ENCODE measurements at regions not wholly inside any gene's neighbourhood (a gene's known extent, or its start where the extent isn't known, plus 50 kb on each side); places are given as distances from the start of the nearest gene placed in this dataset.

DNA sequence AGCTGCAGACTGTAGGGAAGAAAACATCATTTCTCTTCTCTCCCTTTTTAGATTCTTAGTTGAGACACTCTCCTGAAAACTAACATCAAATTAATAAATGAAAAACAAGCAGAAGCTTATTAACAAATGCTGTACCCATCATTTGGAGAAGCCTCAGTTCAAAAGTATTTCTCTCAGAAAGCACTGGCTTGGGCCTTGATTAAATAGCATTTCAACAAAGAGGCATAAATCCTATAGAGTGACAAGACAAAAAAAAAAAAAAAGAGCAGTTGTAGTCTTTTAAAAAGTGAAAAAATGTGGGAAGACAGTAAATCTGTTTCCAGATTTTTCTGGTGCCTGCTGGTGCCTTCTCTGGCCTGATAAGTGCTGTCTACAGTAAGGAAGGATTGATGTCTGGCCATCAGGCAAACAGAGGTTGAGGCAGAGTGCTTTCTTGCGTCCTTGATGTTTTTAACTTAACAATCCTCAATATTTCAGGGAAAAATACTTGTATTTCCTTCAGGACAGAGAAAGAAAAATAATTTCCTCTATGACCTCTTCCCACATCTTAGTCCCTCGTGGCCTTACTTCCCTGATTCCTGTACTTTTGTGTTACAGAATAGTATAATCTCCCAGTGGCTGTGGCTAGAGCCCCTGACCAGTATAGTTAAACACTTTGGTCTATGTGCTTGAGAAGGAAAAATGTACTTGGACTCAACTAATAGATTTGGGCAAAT, 300.5 kb downstream of the HGF start:
- H3K9me3 ChIP-seq (ENCODE audit: low read length), result no peaks in the 10 kb centered on the region
- no peak overlapping the region for H2AFZ ChIP-seq (ENCODE audit: low read length)
- DNase-seq, result no peak
- H3F3A ChIP-seq (ENCODE audit: low read length, unreplicated experiment), result no peaks in the 10 kb centered on the region
- H3K27ac ChIP-seq (ENCODE audit: low read length), result no peak overlapping the region
- ChIA-PET CTCF (interaction anchor here (0.6 to 1.6 kb wide), 12 partner anchors 13 to 1045 kb away, joined by 3 to 6 read pairs (median 4); partner anchors contain the start of gene SEMA3C), POLR2A (ENCODE audit: unreplicated experiment) (interaction anchor here (0.6 kb wide), 1 partner anchor 909 kb away, joined by 3 read pairs; no protein-coding TSS in a partner anchor)
- no peak for ATAC-seq
- no peak overlapping the region for H3K9ac ChIP-seq (ENCODE audit: low read length)
- no TSS peak for BruUV-seq (replicated peaks)
- intact Hi-C loops (cut with micrococcal nuclease), result no loop called here
- H4K20me1 ChIP-seq (ENCODE audit: low read length), result no peaks in the 10 kb centered on the region
- H3K36me3 ChIP-seq (ENCODE audit: low read depth, low read length), result no peaks in the 10 kb centered on the region
- no peak overlapping the region; the same call in 1 of the 2 replicates for H3K4me2 ChIP-seq (ENCODE audit: low read length)
- H3K4me3 ChIP-seq (ENCODE audit: low read length), result no peak overlapping the region
- no peaks in the 10 kb centered on the region for H3K4me1 ChIP-seq (ENCODE audit: insufficient read depth, low read length)
- TF ChIP-seq EZH2 (IDR thresholded peaks at IDR 0.05; ENCODE audit: low read length, unreplicated experiment), result no peak
- TF ChIP-seq, protein P1, sequence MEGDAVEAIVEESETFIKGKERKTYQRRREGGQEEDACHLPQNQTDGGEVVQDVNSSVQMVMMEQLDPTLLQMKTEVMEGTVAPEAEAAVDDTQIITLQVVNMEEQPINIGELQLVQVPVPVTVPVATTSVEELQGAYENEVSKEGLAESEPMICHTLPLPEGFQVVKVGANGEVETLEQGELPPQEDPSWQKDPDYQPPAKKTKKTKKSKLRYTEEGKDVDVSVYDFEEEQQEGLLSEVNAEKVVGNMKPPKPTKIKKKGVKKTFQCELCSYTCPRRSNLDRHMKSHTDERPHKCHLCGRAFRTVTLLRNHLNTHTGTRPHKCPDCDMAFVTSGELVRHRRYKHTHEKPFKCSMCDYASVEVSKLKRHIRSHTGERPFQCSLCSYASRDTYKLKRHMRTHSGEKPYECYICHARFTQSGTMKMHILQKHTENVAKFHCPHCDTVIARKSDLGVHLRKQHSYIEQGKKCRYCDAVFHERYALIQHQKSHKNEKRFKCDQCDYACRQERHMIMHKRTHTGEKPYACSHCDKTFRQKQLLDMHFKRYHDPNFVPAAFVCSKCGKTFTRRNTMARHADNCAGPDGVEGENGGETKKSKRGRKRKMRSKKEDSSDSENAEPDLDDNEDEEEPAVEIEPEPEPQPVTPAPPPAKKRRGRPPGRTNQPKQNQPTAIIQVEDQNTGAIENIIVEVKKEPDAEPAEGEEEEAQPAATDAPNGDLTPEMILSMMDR (conservative IDR thresholded peaks at IDR 0.05; ENCODE audit: low read depth, low read length), result no peak
- TF ChIP-seq EZH2phosphoT487 (IDR thresholded peaks at IDR 0.05; ENCODE audit: borderline replicate concordance, low read length), result no peak
- H3K27me3 ChIP-seq (ENCODE audit: low read length), result no peaks in the 10 kb centered on the region
- no peaks in the 10 kb centered on the region for H3K79me2 ChIP-seq (ENCODE audit: low read length)
- H3K9me2 ChIP-seq (replicated peaks; ENCODE audit: low read length), result no peaks in the 10 kb centered on the region

DNA sequence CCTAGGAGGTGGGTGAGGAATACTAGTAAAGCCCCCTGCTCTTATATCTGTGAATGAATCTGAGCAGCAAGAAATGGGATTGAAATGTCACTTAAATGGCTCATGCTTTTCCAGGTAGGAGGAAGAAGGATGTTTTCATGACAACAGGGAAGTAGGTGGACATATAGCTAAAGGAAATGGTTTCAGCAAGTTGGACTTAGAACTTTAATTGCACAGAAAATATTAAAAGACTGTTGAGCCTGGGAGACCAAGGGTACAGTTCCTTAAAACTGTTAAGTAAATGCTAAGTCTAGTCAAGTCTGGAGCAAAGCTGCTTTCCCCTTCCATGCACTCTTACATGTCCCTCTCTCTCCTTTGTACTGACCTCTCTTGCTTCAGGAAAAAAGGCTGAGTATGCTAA, 301.3 kb downstream of the HGF start:
- ATAC-seq, result no peak
- H3K79me2 ChIP-seq (ENCODE audit: low read length), result no peaks in the 10 kb centered on the region
- CTCF ChIA-PET, result no interaction called here
- H3K36me3 ChIP-seq (ENCODE audit: low read depth, low read length), result no peaks in the 10 kb centered on the region
- no peaks in the 10 kb centered on the region for H3F3A ChIP-seq (ENCODE audit: low read length, unreplicated experiment)
- no TSS peak for BruUV-seq (replicated peaks)
- H3K4me3 ChIP-seq (ENCODE audit: low read length), result no peak overlapping the region
- no peak for DNase-seq
- no peak overlapping the region for H3K4me2 ChIP-seq (ENCODE audit: low read length)
- H2AFZ ChIP-seq (ENCODE audit: low read length), result no peak overlapping the region
- H3K27me3 ChIP-seq (ENCODE audit: low read length), result no peaks in the 10 kb centered on the region
- H3K9ac ChIP-seq (ENCODE audit: low read length), result no peak overlapping the region
- POLR2A ChIA-PET (ENCODE audit: unreplicated experiment), result no interaction called here
- TF ChIP-seq, protein P1 (conservative IDR thresholded peaks at IDR 0.05; ENCODE audit: low read depth, low read length), result no peak
- TF ChIP-seq EZH2phosphoT487 (IDR thresholded peaks at IDR 0.05; ENCODE audit: borderline replicate concordance, low read length), result no peak
- TF ChIP-seq EZH2 (IDR thresholded peaks at IDR 0.05; ENCODE audit: low read length, unreplicated experiment), result no peak
- H3K27ac ChIP-seq (ENCODE audit: low read length), result no peak overlapping the region
- no peaks in the 10 kb centered on the region for H3K9me2 ChIP-seq (replicated peaks; ENCODE audit: low read length)
- no peaks in the 10 kb centered on the region for H3K9me3 ChIP-seq (ENCODE audit: low read length)
- H4K20me1 ChIP-seq (ENCODE audit: low read length), result no peaks in the 10 kb centered on the region
- no peaks in the 10 kb centered on the region for H3K4me1 ChIP-seq (ENCODE audit: insufficient read depth, low read length)
- intact Hi-C loops (cut with micrococcal nuclease), result no loop called here

DNA sequence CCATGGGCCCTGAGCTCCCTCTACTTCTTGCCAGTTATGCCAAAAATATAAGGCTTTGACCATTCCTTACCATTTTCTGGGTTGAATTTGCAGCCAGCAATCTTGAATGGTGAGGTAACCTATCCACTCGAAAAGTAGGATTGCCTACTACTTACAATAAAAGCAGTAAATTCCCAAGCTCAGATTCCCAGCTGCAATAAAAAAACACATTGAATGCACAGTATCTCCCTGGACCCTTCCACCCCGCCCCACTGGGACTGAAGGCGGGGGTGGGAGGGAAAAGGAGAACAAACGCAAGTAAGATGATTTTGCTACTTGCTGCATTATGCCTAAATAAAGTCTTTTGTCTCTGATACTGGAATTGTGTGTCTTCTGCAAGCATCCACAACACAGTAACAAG, 301.9 kb downstream of the HGF start:
- no peak overlapping the region for H2AFZ ChIP-seq (ENCODE audit: low read length)
- no peaks in the 10 kb centered on the region for H3K79me2 ChIP-seq (ENCODE audit: low read length)
- no peak for DNase-seq
- H3K36me3 ChIP-seq (ENCODE audit: low read depth, low read length), result no peaks in the 10 kb centered on the region
- no peak for TF ChIP-seq EZH2 (IDR thresholded peaks at IDR 0.05; ENCODE audit: low read length, unreplicated experiment)
- TF ChIP-seq, protein P1 (conservative IDR thresholded peaks at IDR 0.05; ENCODE audit: low read depth, low read length), result no peak
- TF ChIP-seq EZH2phosphoT487 (IDR thresholded peaks at IDR 0.05; ENCODE audit: borderline replicate concordance, low read length), result no peak
- BruUV-seq (replicated peaks), result no TSS peak
- intact Hi-C loops (cut with micrococcal nuclease), result no loop called here
- no peak overlapping the region for H3K9ac ChIP-seq (ENCODE audit: low read length)
- H3K27ac ChIP-seq (ENCODE audit: low read length), result no peak overlapping the region
- ChIA-PET CTCF (no interaction called here), POLR2A (ENCODE audit: unreplicated experiment) (no interaction called here)
- H3K27me3 ChIP-seq (ENCODE audit: low read length), result no peaks in the 10 kb centered on the region
- peaks cover 2% of the 10 kb centered on the region; the same call in 1 of the 2 replicates for H3K4me1 ChIP-seq (ENCODE audit: insufficient read depth, low read length)
- no peaks in the 10 kb centered on the region for H3K9me2 ChIP-seq (replicated peaks; ENCODE audit: low read length)
- H3F3A ChIP-seq (ENCODE audit: low read length, unreplicated experiment), result no peaks in the 10 kb centered on the region
- H4K20me1 ChIP-seq (ENCODE audit: low read length), result no peaks in the 10 kb centered on the region
- H3K9me3 ChIP-seq (ENCODE audit: low read length), result no peaks in the 10 kb centered on the region
- H3K4me3 ChIP-seq (ENCODE audit: low read length), result no peak overlapping the region
- H3K4me2 ChIP-seq (ENCODE audit: low read length), result no peak overlapping the region
- no peak for ATAC-seq
